SJCRH30 (cell line): ENCODE measurements at regions not wholly inside any gene's neighbourhood (a gene's known extent, or its start where the extent isn't known, plus 50 kb on each side); places are given as distances from the start of the nearest gene placed in this dataset.
"Not testable (repeated sequence)": the region's sequence is repeated elsewhere in the genome, so short reads cannot be mapped to it uniquely, and the experiment has no call there.

Source experiments
- DNase-seq, 2 experiments: peaks; one replicate each; pipeline ENCODE4 v3.0.0-alpha.2; 2015 to 2020
- H3K27ac ChIP-seq: fragments of 250-450 bp; sonication (Bioruptor Pico); 2 replicates; pipeline ENCODE4 v1.5.1; 2020; ENCODE audit warnings: mild to moderate bottlenecking, moderate library complexity
- H3K27me3 ChIP-seq: fragments of 250-450 bp; sonication (Bioruptor Pico); 2 replicates; pipeline ENCODE4 v1.5.1; 2020; ENCODE audit warnings: mild to moderate bottlenecking, moderate library complexity
- H3K36me3 ChIP-seq: fragments of 250-450 bp; sonication (Bioruptor Pico); 2 replicates; pipeline ENCODE4 v1.5.1; 2020; ENCODE audit warnings: mild to moderate bottlenecking, moderate library complexity
- H3K4me1 ChIP-seq: fragments of 250-450 bp; sonication (Bioruptor Pico); 2 replicates; pipeline ENCODE4 v1.5.1; 2020; ENCODE audit warnings: mild to moderate bottlenecking, moderate library complexity
- H3K4me3 ChIP-seq: fragments of 250-450 bp; sonication (Bioruptor Pico); 2 replicates; pipeline ENCODE4 v1.5.1; 2020; ENCODE audit warnings: mild to moderate bottlenecking, moderate library complexity
- H3K9me3 ChIP-seq: fragments of 250-450 bp; sonication (Bioruptor Pico); replicated peaks from 2 replicates; pipeline ENCODE4 v1.5.1; 2020; ENCODE audit warnings: mild to moderate bottlenecking, moderate library complexity

- not testable (repeated sequence) for H3K36me3 ChIP-seq, H3K27ac ChIP-seq, H3K4me1 ChIP-seq, H3K27me3 ChIP-seq, H3K9me3 ChIP-seq, DNase-seq, H3K4me3 ChIP-seq
Observed at GRCh38 chr9:31774021-31774420, 610.4 kb upstream of the ACO1 start.

- Histone ChIP-seq H3K36me3 (no peaks in the 10 kb centered on the region), H3K9me3 (no peaks in the 10 kb centered on the region; the same call in 1 of the 2 replicates), H3K4me1 (no peaks in the 10 kb centered on the region), H3K4me3 (no peak overlapping the region), H3K27ac (no peak overlapping the region), H3K27me3 (no peaks in the 10 kb centered on the region)
- no peak for DNase-seq
Observed at GRCh38 chr9:31774571-31774970, 609.9 kb upstream of the ACO1 start.

DNA sequence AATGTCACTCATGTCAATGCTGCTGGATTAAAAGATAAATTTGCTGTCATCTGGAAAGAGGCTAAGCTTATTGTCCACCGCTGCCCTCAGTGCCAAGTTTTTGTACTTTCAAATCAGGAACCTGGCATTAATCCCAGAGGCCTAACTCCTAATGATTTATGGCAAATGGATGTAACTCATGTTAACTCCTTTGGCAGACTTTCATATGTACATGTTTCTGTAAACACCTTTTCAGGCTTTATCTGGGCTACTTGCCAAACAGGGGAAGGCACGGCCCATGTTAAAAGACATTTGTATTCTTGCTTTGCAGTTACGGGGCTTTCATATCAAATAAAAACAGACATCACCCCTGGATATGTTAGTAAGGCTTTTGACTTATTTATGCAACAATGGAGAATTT lies 608.0 kb upstream of the ACO1 start:
- DNase-seq: no peak
- no peaks in the 10 kb centered on the region for H3K4me1 ChIP-seq
- no peak overlapping the region for H3K4me3 ChIP-seq
- H3K27ac ChIP-seq: no peak overlapping the region
- no peaks in the 10 kb centered on the region for H3K27me3 ChIP-seq
- no peaks in the 10 kb centered on the region; the same call in 1 of the 2 replicates for H3K9me3 ChIP-seq
- no peaks in the 10 kb centered on the region for H3K36me3 ChIP-seq

- no peaks in the 10 kb centered on the region for H3K9me3 ChIP-seq
- no peaks in the 10 kb centered on the region for H3K36me3 ChIP-seq
- H3K4me1 ChIP-seq: no peaks in the 10 kb centered on the region
- DNase-seq: no peak
- no peak overlapping the region for H3K27ac ChIP-seq
- H3K4me3 ChIP-seq: no peak overlapping the region
- H3K27me3 ChIP-seq: no peaks in the 10 kb centered on the region
Observed at GRCh38 chr9:31783491-31783890, 601.0 kb upstream of the ACO1 start.

- DNase-seq: no peak
- H3K27me3 ChIP-seq: no peaks in the 10 kb centered on the region
- H3K9me3 ChIP-seq: no peaks in the 10 kb centered on the region
- no peaks in the 10 kb centered on the region for H3K4me1 ChIP-seq
- no peaks in the 10 kb centered on the region for H3K36me3 ChIP-seq
- H3K27ac ChIP-seq: no peak overlapping the region
- H3K4me3 ChIP-seq: no peak overlapping the region
Observed at GRCh38 chr9:31790720-31791119, 593.7 kb upstream of the ACO1 start.

GRCh38 chr9:31799953-31800609 lies 584.4 kb upstream of the ACO1 start:
- Histone ChIP-seq H3K27ac (no peak overlapping the region), H3K9me3 (no peaks in the 10 kb centered on the region), H3K4me1 (no peaks in the 10 kb centered on the region), H3K27me3 (no peaks in the 10 kb centered on the region), H3K4me3 (no peak overlapping the region), H3K36me3 (no peaks in the 10 kb centered on the region)
- peak; percentile 72 to 88 for DNase-seq

GRCh38 chr9:31807574-31808256 lies 576.7 kb upstream of the ACO1 start:
- Histone ChIP-seq H3K27ac (no peak overlapping the region), H3K27me3 (no peaks in the 10 kb centered on the region), H3K4me3 (no peak overlapping the region), H3K4me1 (no peaks in the 10 kb centered on the region), H3K36me3 (no peaks in the 10 kb centered on the region), H3K9me3 (no peaks in the 10 kb centered on the region)
- peak in 1 of 2 experiments; percentile 2 for DNase-seq

- Histone ChIP-seq H3K9me3 (no peaks in the 10 kb centered on the region), H3K36me3 (no peaks in the 10 kb centered on the region), H3K27ac (no peak overlapping the region), H3K4me3 (no peak overlapping the region), H3K27me3 (no peaks in the 10 kb centered on the region), H3K4me1 (no peaks in the 10 kb centered on the region)
- DNase-seq: no peak
Observed at GRCh38 chr9:31808766-31809165, 575.7 kb upstream of the ACO1 start.

GRCh38 chr9:31820426-31820825 lies 564.0 kb upstream of the ACO1 start:
- DNase-seq: no peak
- no peaks in the 10 kb centered on the region for H3K27me3 ChIP-seq
- no peaks in the 10 kb centered on the region for H3K4me1 ChIP-seq
- no peak overlapping the region for H3K4me3 ChIP-seq
- no peaks in the 10 kb centered on the region for H3K36me3 ChIP-seq
- no peak overlapping the region for H3K27ac ChIP-seq
- no peaks in the 10 kb centered on the region for H3K9me3 ChIP-seq

GRCh38 chr9:31821583-31821982 lies 562.9 kb upstream of the ACO1 start:
- Histone ChIP-seq H3K4me3 (no peak overlapping the region), H3K27ac (no peak overlapping the region), H3K27me3 (no peaks in the 10 kb centered on the region), H3K4me1 (no peaks in the 10 kb centered on the region), H3K9me3 (no peaks in the 10 kb centered on the region), H3K36me3 (no peaks in the 10 kb centered on the region)
- DNase-seq: no peak

- Histone ChIP-seq H3K27me3 (no peaks in the 10 kb centered on the region), H3K27ac (no peak overlapping the region), H3K4me1 (no peaks in the 10 kb centered on the region), H3K9me3 (no peaks in the 10 kb centered on the region), H3K4me3 (no peak overlapping the region), H3K36me3 (no peaks in the 10 kb centered on the region)
- DNase-seq: no peak
Observed at GRCh38 chr9:31823365-31823764, 561.1 kb upstream of the ACO1 start.

DNA sequence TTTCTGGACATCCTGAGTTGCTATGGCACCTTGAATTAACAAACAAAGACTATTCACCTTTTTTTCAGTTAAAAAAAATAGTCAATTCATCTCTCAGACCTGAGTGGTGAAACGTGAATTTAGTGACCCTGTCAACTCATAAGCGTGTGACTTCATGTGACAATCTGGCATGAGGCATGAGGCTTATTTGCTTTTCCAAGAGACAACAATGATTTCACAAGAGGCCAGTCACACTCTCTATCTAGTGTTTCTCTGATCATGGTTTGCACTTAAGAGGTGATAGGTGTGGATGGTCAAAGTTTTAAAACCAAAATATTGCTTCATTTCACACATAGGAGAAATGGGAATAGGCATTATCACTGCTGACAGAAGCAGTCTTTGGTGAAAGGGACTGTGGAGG lies 559.6 kb upstream of the ACO1 start:
- no peak for DNase-seq
- Histone ChIP-seq H3K27me3 (no peaks in the 10 kb centered on the region), H3K9me3 (no peaks in the 10 kb centered on the region), H3K4me3 (no peak overlapping the region), H3K4me1 (no peaks in the 10 kb centered on the region), H3K36me3 (no peaks in the 10 kb centered on the region), H3K27ac (no peak overlapping the region)

- DNase-seq: no peak
- no peaks in the 10 kb centered on the region for H3K4me1 ChIP-seq
- H3K27me3 ChIP-seq: no peaks in the 10 kb centered on the region
Observed at GRCh38 chr9:31837211-31837610, 547.2 kb upstream of the ACO1 start.

DNA sequence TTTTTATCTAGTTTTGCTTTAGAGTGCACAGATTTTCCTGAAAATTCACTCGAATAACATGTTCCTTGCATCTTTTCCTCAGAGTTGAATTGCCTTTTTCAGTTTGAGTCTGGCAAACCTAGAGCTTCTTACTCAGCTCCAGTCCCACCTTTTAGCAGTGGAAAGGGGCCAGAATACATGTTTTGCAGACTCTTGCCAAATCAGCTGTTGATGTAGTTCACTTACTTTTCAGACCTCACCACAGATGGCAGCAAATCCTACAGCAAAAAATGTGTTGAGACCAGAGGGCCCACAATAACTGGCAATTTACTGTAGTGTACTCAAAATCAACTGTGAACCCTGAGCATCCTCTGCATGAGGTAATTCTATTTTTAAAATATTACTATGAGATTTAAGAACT lies 545.2 kb upstream of the ACO1 start:
- peak in 1 of 2 experiments; percentile 35 for DNase-seq

More at GRCh38 chr9:31837211-31837610, 547.2 kb upstream of the ACO1 start:
- Histone ChIP-seq H3K4me3 (no peak overlapping the region), H3K36me3 (no peaks in the 10 kb centered on the region), H3K27ac (no peak overlapping the region), H3K9me3 (no peaks in the 10 kb centered on the region)

DNA sequence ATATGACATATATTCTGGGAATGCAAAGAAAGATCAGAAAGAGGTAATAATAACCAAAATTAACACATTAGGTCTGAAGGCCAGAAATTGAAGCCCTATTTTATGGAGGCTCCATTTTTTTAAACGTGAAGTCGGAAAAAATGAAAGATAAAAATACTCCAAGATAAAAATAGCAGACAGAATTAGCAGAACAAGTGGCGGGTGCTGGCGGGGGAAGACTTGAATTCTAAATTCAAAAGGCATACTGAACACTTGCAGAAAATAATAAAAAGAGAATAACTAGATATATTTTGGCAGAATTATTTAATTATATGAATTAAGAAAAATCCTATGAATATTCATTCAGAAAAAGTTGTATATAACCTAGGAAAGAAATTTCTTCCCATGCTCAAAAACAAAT lies 543.7 kb upstream of the ACO1 start:
- Histone ChIP-seq H3K4me3 (no peak overlapping the region), H3K36me3 (no peaks in the 10 kb centered on the region), H3K27me3 (no peaks in the 10 kb centered on the region), H3K9me3 (no peaks in the 10 kb centered on the region), H3K27ac (no peak overlapping the region), H3K4me1 (no peaks in the 10 kb centered on the region)
- no peak for DNase-seq

More for the DNA sequence above, 545.2 kb upstream of the ACO1 start:
- Histone ChIP-seq H3K27me3 (no peaks in the 10 kb centered on the region), H3K4me3 (no peak overlapping the region), H3K4me1 (no peaks in the 10 kb centered on the region), H3K36me3 (no peaks in the 10 kb centered on the region), H3K9me3 (no peaks in the 10 kb centered on the region), H3K27ac (no peak overlapping the region)

DNA sequence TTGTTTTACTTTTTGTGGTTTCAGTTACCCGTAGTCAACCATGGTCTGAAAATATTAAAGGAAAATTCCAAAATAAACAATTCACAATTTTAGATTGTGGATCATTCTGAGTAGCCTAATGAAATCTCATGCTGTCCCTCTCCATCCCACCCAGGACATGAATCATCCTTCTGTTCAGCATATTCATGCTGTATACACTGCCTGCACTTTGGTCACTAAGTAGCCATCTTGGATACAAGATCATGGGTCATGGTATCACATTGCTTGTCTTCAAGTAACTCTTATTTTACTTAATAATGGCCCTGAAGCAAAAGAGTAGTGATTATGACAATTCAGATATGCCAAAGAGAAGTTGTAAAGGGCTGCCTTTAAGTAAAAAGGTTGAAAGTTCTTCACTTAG lies 536.5 kb upstream of the ACO1 start:
- Histone ChIP-seq H3K27ac (peak overlapping the region; percentile 50; the same call in 1 of the 2 replicates), H3K4me1 (no peaks in the 10 kb centered on the region), H3K27me3 (no peaks in the 10 kb centered on the region), H3K9me3 (no peaks in the 10 kb centered on the region), H3K36me3 (no peaks in the 10 kb centered on the region), H3K4me3 (peak overlapping the region; percentile 46)
- DNase-seq: peak in 1 of 2 experiments; percentile 2
